ENCODE measurements at regions not wholly inside any gene's neighbourhood (a gene's known extent, or its start where the extent isn't known, plus 50 kb on each side); places are given as distances from the start of the nearest gene placed in this dataset.
"Not testable (repeated sequence)": the region's sequence is repeated elsewhere in the genome, so short reads cannot be mapped to it uniquely, and the experiment has no call there.

DNA sequence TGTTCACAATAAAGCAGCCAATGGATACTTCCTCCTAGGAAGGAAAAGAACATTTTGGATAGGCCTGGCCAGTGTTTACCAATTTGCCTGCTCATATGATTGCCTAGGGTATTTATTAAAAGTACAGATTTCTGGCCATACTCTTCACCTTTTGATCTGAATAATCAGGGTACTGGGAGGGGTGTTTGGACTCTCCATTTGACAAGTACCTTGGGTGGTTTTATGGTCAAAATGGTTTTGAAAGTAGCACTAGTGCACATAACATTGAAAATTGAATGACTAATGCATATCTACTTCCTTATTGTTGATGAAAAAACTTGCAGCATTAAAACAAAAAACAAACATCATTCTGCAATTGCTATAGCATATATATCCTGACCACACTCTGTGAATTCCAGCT lies 333.3 kb upstream of the CDH2 start:
- DNase-seq (ENCODE audit: low spot score): no peak

DNA sequence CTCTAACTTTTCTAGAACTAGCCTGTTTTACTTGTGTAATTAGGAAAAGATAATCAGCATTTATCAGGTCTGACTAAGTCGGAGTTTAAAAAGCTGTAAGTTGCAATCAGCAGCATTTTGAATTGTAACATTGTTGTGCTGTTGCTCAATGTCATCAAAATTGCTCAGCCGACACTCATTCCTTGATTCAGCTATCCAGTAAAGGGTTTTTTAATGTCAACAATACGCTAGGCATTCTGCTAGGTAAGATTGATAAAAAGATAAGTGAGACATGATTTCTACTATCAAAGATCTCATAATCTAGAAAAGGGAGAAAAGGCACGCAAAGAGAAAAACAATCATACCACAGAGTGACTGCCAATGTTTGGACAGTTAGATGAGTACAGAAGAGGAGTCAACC lies 327.1 kb upstream of the CDH2 start:
- DNase-seq (ENCODE audit: low spot score): no peak

DNA sequence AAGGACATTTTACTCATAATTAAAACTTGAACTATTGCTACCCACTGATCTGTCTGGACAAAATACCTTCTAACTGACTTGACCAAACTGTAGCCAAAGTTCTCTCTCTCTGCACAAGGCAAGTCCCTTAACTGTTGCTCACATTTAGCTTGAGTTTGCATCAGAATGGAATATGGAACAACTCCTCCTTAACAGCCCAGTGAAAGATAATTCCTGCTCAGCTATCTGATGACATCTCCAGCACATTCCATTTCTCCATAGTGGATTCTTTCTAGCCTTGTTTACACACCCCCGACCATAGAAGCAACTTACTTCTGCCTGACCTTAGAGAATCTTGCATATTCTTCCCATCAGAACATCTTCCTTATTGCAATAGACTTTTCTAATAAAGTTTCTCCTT lies 317.2 kb upstream of the CDH2 start:
- no peak for DNase-seq (ENCODE audit: low spot score)

DNA sequence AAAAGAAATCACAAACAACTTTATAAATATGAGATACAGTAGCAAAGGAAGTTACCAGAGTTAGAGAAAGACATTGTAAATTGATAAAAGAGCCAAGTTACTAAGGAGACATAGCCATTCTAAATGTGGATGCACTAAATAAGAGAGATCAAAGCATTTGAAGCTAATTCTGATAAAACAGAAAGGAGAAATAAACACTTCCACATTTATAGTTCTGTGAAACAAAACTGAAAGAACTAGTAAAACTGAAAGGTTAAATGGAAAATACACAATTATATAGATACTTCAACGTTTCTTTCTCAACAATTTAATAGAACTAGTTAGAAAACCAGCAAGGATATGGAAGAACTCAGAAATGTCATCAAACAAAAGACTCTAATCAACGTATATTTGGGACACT lies 309.0 kb upstream of the CDH2 start:
- DNase-seq (ENCODE audit: low spot score): no peak

DNA sequence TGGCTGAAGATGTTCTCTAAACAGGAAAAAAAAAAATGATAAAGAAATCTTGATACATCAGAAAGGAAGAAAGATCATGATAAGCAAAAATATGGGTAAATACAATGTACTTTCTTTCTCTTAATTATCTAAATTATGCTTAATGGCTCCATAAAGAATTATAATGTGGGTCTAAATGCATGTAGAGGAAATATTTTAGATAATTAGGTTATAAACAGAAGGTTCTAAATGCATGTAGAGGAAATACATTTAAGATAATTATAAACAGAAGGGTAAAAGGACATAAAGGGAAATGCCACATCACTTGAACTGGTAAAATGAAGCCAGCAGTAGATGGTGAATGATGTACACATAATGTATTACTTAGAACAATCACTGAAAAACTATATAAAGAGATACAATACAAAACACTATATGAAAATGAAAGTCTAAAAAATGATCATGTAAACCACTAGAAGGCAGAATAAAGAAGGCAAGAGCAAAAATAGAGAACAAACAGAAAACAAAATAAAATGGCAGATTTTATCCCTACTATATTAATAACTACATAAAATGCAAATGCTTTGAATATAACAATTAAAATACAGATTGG lies 308.4 kb upstream of the CDH2 start:
- no peak for DNase-seq (ENCODE audit: low spot score)

DNA sequence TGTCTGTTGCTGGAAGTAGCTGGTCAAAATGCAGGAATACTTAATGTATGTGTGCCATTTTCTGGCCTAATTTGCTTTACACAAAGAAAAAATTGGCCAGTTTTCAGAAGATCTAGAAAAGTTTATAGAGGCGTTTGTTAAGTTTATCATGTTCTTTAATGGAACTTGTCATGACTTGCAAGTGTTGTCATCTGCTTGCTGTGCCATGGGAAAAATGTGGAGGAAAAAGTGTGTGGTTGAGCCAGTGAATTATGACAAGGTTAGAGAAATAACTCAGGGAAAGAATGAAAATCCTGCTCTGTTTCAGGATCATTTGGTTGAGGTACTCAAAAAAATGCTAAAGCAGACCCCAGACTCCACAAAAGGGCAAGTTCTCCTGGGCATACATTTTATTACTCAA lies 301.6 kb upstream of the CDH2 start:
- DNase-seq (ENCODE audit: low spot score): no peak

DNA sequence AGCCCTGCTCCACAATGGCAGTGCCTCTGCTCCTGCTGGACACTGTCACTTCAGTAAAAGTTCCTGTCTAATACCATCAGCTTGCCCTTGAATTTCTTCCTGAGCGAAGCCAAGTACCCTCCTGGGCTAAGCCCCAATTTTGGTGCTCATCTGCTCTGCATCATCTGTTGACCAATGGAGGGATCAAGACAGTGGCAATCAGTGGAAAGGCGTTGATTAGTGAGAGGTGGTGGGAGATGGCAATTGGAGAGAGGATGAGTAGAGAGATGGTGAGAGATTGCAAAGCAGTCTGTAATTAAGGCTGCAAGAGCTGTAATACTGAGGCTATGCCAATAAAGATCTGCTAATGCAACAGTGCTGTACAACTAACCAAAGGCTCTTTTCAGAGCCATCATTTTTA lies 299.4 kb upstream of the CDH2 start:
- DNase-seq (ENCODE audit: low spot score): no peak

DNA sequence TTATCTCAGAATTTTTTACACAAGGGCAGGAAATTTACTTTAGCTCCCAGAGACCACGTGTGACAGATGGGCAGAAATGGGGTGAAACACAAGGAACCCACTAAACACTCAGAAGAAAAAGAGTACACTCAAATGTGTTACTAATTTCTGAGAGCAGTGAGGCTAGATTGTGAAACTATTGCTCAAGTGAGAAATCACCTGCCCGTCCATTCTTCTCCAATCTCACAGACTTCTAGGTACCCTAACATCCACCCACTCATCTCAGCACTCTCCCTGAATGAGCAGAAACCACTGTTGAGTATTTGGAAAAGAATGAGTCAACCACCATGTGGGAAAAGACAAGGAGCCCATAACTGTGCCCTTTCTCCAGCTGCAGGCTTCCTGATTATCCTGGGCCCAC lies 293.0 kb upstream of the CDH2 start:
- no peak for DNase-seq (ENCODE audit: low spot score)

DNA sequence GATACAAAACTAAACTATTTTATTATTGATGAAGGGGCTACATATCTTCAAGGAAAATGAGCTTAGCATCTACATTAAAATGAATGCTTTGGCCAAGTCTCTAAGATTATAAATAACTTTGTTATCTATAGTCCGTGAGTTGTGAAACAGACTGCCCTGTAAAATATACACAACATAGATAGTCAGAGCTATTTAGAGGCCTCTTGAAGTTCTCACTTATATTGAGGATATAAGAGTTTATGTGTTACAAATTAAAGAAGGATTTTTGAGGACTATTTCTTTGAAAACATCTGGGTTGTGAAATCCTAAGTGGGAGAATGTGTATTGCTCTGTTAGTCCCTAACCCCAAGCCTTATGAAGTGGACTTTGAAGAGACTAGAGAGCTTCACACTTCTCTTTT lies 292.0 kb upstream of the CDH2 start:
- no peak for DNase-seq (ENCODE audit: low spot score)

DNA sequence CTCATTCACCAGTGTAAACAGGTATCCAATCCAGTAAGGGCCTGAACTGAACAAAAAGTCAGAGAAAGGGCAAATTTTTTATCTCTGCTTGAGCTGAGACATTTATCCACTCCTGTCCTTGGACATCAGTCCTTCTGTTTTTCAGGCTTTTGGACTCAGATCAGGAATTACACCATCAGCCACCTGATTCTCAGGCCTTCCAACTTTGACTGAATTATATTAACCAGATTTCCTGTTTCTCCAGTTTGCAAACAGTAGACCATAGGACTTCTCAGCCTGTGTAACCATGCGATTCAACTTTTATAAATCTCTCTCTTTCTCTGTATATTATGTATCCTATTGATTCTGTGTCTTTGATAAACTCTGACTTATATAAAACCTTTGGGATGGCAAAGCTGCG lies 289.3 kb upstream of the CDH2 start:
- no peak for DNase-seq (ENCODE audit: low spot score)

DNA sequence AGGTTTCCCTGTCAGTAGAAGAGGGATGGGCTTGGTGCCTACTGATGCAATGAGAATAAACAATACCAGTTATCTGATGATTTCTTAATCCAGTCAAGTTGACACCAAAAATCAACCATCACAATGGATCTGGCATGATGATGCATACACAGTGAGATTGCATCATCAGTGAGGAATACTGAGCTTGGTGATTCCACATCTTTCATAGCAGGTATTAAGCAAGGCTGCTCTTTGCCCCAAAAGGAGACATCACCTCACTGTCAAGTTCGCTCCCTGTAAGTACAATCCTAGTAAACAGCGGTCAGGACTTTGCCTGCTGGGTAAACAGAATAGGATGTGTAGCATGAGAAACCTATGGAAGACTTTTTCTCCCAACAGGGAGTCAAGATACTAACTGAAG lies 282.7 kb upstream of the CDH2 start:
- DNase-seq (ENCODE audit: low spot score): no peak

DNA sequence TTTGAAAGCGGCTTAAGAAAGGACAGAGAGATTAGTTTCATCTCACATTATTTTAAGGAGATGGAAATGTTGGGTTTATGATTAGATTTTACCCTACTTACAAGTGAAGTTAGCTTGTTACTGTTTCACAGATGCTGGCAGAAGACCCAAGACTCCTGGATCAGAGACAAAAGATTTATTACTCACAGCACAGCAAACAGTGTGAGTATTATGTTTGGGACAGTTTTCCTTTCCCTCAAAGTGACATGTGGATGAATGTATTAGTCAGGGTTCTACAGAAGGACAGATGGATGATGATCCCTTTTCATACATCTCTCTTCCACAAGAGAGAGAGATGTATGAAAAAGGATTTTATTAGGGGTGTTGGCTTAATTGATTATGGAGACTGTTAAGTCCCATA lies 281.8 kb upstream of the CDH2 start:
- DNase-seq (ENCODE audit: low spot score): no peak

DNA sequence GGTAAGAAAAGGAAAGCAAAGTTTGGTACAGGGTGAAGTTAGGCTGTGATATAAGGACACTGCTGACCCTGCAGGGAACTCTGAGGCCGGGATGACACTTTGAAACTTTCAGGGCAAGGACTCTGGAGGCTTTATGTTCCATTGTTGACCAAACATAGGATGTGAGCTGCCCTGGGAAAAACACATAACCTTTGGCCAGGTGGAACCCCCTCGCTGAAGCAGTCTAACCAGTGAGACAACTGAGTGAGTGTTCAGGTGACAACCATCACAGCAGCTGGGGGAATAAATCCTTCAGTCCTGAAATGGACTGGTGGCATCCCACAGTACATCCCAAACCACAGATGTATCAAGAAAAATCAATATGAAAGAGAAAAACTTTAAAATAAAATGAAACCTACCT lies 280.9 kb upstream of the CDH2 start:
- DNase-seq (ENCODE audit: low spot score): no peak

DNA sequence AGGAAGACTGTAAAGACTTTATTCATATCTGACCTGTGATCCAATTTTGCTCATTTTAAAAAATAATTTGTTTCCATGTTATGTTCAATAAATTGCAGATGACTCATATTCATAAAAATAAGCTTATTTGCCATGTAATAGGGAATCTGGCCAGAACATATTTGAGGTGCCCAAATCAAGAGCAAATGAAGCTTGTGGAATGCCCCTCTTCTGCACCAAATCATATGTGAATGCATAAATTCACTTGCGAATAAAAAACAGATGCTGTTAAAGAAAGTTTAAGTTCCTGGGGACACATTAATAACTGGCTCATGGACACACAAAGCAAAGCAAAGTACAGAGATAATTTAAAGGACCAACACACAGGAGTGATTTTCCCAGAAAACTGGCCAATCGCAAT lies 279.0 kb upstream of the CDH2 start:
- DNase-seq (ENCODE audit: low spot score): no peak

DNA sequence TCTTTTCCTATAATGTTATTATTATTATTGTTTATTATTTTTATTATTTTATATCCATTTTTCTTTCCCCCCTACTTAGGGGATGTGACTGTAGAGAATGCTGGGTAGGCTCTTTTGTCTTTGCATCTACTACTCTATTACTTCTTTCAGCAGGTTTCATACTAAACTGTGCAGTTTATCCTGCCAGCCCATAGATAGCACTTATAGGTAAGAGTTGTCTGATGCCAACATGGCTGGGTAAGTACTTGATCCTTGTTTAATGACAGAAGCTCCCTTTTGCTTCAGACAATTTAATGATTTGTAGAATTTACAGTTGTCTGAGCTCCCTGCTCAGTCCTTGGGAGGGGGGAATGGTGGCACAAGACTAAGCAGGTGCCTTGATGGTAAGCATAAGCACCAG lies 262.9 kb upstream of the CDH2 start:
- no peak for DNase-seq (ENCODE audit: low spot score)

DNA sequence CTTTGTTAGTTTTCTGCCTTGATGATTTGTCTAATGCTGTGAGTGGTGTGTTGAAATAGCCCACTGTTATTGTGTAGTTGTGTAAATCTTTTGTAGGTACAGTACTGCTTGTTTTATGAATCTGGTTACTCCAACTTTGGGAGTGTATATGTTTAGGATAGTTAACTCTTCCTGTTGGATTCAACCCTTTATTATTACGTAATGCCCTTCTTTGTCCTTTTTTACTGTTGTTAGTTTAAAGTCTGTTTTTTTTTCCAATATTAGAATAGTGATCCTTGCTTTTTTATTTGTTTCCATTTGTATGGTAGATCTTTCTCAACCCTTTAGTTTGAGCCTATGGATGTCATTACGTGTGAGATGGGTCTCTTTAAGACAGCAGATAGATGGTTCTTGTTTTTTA lies 261.5 kb upstream of the CDH2 start:
- DNase-seq (ENCODE audit: low spot score): no peak

DNA sequence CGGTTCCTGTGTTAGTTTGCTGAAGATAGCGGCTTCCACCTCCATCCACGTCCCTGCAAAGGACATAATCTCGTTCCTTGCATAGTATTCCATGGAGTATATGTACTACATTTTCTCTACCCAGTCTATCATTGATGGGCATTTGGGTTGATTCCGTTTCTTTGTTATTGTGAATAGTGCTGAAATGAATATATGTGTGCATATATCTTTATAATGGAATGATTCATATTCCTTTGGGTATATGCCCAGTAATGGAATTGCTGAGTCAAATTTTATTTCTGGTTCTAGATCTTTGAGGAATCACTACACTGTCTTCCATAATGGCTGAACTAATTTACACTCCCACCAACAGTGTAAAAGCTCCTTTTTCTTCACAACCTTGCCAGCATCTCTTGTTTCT lies 255.4 kb upstream of the CDH2 start:
- DNase-seq (ENCODE audit: low spot score): no peak

DNA sequence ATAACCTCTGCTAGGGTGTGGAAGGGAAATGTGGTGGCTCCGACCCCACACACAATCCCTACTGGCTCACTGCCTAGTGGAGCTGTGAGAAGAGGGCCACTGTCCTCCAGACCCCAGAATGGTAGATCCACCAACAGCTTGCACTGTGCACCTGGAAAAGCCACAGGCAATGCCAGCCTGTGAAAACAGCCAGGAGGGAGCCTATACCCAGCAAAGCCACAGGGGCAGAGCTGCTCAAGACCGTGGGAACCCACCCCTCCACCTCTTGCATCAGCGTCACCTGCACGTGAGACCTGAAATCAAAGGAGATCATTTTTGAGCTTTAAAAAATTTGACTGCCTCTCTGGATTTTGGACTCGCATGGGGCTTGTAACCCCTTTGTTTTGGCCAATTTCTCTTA lies 249.0 kb upstream of the CDH2 start:
- no peak for DNase-seq (ENCODE audit: low spot score)

DNA sequence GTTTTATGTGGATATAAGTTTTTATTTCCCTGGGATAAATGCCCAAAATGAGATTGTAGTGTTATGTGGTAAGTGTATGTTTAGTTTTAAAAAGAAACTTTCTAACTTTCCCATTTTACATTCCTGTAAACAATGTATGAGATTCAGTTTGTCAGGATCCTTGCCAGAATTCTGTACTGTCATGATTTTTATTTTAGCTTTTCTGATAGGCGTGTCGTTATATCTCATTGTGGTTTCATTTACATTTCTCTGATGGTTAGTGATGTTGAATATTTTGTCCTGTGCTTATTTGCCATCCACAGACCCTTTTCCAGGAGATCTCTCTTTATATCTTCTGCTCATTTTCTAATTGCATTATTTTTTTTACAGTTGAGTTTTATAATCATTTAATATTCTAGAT lies 245.6 kb upstream of the CDH2 start:
- no peak for DNase-seq (ENCODE audit: low spot score)

DNA sequence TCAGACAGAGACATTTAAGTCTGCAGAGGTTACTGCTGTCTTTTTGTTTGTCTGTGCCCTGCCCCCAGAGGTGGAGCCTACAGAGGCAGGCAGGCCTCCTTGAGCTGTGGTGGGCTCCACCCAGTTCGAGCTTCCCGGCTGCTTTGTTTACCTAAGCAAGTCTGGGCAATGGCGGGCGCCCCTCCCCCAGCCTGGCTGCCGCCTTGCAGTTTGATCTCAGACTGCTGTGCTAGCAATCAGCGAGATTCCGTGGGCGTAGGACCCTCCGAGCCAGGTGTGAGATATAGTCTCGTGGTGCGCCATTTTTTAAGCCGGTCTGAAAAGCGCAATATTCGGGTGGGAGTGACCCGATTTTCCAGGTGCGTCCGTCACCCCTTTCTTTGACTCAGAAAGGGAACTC lies 245.0 kb upstream of the CDH2 start:
- DNase-seq (ENCODE audit: low spot score): not testable (repeated sequence)

DNA sequence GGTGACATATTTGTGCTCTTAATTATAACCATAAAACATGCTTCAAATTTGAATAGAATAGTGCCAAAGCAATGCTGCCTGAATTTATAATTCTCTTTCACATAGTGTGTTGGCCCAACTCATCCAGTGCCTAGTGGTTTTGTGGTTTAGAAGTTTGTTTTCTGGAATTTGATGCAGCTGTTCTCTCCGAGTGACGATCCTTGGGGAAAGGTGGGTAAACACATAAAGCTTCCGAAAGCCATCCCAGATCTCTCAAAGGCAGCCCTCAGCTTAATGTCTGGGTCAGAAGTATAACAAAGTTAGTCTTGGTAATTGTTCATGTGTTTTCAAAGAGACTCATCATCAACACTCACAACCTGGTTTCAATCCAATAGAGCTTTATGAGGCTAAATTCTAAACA lies 235.6 kb upstream of the CDH2 start:
- DNase-seq (ENCODE audit: low spot score): no peak

DNA sequence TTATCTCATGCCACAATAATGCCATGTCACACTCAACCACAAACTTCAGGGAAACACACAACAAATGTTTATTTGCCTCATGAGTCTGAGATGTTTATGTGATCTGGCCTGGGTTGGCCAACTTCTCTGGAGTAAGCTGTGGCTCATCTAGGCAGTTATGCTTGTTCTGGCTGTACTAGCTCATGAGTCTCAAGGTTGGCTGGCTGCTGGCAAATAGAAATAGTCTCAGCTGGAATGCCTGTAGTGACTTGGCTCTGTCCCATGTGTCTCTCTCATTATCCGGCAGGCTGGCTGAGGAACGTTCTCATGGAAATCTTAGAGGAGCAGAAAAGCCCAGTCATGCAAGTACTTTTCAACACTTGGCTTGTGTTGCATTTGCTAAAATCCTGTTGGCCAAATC lies 234.9 kb upstream of the CDH2 start:
- no peak for DNase-seq (ENCODE audit: low spot score)

DNA sequence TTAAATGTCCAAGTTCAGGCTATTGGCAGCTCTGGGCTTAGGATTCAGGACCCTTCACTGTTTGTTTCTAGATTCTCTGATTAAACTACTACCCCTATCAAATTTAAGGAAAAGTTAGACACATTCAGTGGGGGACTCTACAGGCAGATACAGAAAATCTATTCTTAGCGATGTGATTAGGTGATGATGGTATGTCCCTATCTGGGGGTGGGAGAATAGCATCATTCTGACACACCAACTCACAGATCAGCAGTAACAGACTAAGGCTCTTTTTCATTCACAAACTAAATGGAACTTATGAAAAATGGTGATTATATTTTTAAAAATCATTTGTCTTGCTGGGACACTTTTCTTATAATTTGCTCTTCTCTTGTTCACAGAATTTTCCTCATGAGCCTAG lies 232.9 kb upstream of the CDH2 start:
- no peak for DNase-seq (ENCODE audit: low spot score)

DNA sequence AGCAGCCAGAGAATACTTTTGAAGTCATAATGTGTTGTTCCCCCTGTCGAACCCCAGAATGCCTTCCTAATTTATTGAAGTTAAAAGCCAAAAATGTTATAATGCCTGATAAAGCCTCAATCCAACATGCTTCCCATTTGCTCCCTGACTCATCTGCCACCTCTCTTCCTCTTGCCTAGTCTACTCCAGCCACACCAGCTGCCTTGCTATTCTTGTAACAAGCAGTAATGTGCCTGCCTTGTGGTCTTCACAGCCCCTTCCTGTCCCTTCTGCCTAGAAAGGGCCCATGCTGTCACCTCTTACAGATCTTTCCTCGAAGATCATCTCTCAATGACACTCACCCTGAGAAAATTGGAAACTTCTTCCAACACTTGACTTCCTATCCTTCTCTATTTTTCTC lies 231.6 kb upstream of the CDH2 start:
- DNase-seq (ENCODE audit: low spot score): no peak

DNA sequence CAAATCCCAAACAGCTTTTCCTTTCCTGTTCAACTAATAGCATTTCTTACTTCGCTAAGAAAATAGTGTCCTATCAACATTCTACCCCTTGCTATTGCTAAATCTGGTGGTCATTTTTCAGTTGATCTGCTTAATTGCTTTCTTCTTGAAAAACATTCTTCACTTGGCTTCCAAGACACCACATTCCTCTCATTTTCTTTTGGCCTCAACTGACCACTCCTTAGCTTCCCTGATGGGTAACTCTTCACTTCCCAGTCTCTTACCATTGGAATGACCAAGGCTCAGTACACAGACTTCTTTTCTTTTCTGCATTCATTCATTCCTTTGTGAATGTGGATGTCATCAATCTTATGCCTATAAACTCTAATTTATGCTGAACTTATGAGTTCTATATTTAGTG lies 230.8 kb upstream of the CDH2 start:
- DNase-seq (ENCODE audit: low spot score): no peak
